IMR-90 (cell line): ENCODE measurements at regions not wholly inside any gene's neighbourhood (a gene's known extent, or its start where the extent isn't known, plus 50 kb on each side); places are given as distances from the start of the nearest gene placed in this dataset.

Source experiments
- ATAC-seq: fragments of 200-7000 bp; cut with Tn5 transposase; 2 replicates; pipeline ENCODE4 v1.9.1; 2020; ENCODE audit warnings: low read depth, mild to moderate bottlenecking, moderate library complexity
- BruUV-seq: library from RNA; stranded (reverse); fragments of 400-500 nt; replicated peaks from 2 replicates; lab custom pipeline; 2021; lab: Mats Ljungman, UMichigan
- CTCF ChIA-PET: fragments of 300-600 bp; formaldehyde crosslinking; extraction: SDS; loops from one replicate; lab custom pipeline; 2021; ENCODE audit warnings: antibody characterized with exemption; lab: Yijun Ruan, JAX
- POLR2A ChIA-PET: fragments of 300-600 bp; sonication (Branson Sonifier 250); formaldehyde crosslinking; loops from one replicate; lab custom pipeline; 2022; ENCODE audit warnings: antibody characterized with exemption; ENCODE audit not compliant: unreplicated experiment; lab: Charles Lee
- DNase-seq: peaks from one replicate; pipeline ENCODE4 v3.0.0; 2013
- H2AFZ ChIP-seq: replicated peaks from 2 replicates; pipeline ENCODE3; 2013; ENCODE audit warnings: low read length, mild to moderate bottlenecking; ENCODE audit not compliant: poor library complexity
- H2AK5ac ChIP-seq: 2 replicates; pipeline ENCODE4 v1.6.1; 2013; ENCODE audit warnings: low read depth, low read length, inconsistent platforms
- H2AK9ac ChIP-seq: replicated peaks from 2 replicates; pipeline ENCODE3; 2013; ENCODE audit warnings: mild to moderate bottlenecking, low read depth, low read length, moderate library complexity; ENCODE audit not compliant: poor library complexity
- H2BK120ac ChIP-seq: 2 replicates; pipeline ENCODE4 v1.6.1; 2013; ENCODE audit warnings: low read depth, low read length, inconsistent platforms
- H2BK15ac ChIP-seq: 3 replicates; pipeline ENCODE4 v1.6.1; 2013; ENCODE audit warnings: low read depth, low read length, inconsistent platforms
- H2BK20ac ChIP-seq: 2 replicates; pipeline ENCODE4 v1.6.1; 2013; ENCODE audit warnings: low read depth, mild to moderate bottlenecking, inconsistent platforms, low read length, moderate library complexity
- H2BK5ac ChIP-seq: 2 replicates; pipeline ENCODE4 v1.6.1; 2013; ENCODE audit warnings: mild to moderate bottlenecking, low read depth, low read length, inconsistent platforms; ENCODE audit not compliant: poor library complexity, severe bottlenecking
- H3K14ac ChIP-seq: replicated peaks from 2 replicates; pipeline ENCODE4 v1.6.1; 2013; ENCODE audit warnings: low read depth, low read length, inconsistent platforms
- H3K18ac ChIP-seq: 2 replicates; pipeline ENCODE4 v1.6.1; 2013; ENCODE audit warnings: low read depth, low read length, control low read depth
- H3K23ac ChIP-seq: 2 replicates; pipeline ENCODE4 v1.6.1; 2013; ENCODE audit warnings: low read depth, low read length, inconsistent platforms
- H3K27ac ChIP-seq: 2 replicates; pipeline ENCODE4 v1.5.1; 2013; ENCODE audit warnings: mild to moderate bottlenecking, control low read depth, low read length; ENCODE audit not compliant: insufficient read depth
- H3K27me3 ChIP-seq: 2 replicates; pipeline ENCODE4 v1.6.1; 2013; ENCODE audit warnings: low read length; ENCODE audit not compliant: control insufficient read depth, insufficient read depth
- H3K36me3 ChIP-seq: 2 replicates; pipeline ENCODE4 v1.6.1; 2013; ENCODE audit warnings: low read length, mixed read lengths; ENCODE audit not compliant: control insufficient read depth, insufficient read depth
- H3K4ac ChIP-seq: 2 replicates; pipeline ENCODE4 v1.6.1; 2013; ENCODE audit warnings: low read depth, low read length, inconsistent platforms
- H3K4me1 ChIP-seq: 2 replicates; pipeline ENCODE4 v1.6.1; 2013; ENCODE audit warnings: low read length, mixed read lengths; ENCODE audit not compliant: control insufficient read depth, insufficient read depth
- H3K4me2 ChIP-seq: 2 replicates; pipeline ENCODE4 v1.6.1; 2013; ENCODE audit warnings: low read depth, mild to moderate bottlenecking, control low read depth, low read length, moderate library complexity
- H3K4me3 ChIP-seq: 2 replicates; pipeline ENCODE4 v1.5.1; 2013; ENCODE audit warnings: low read depth, mild to moderate bottlenecking, control low read depth, low read length, moderate library complexity; ENCODE audit not compliant: insufficient read depth
- H3K56ac ChIP-seq: 2 replicates; pipeline ENCODE4 v1.6.1; 2013; ENCODE audit warnings: low read length, inconsistent platforms; ENCODE audit not compliant: insufficient read depth; ENCODE audit errors: extremely low read depth
- H3K79me1 ChIP-seq, 2 experiments: 2 replicates each; pipeline ENCODE4 v1.6.1; 2013; ENCODE audit warnings: low read length in 2 of 2, inconsistent platforms in 1 of 2, low read depth in 1 of 2
- H3K9ac ChIP-seq: 2 replicates; pipeline ENCODE4 v1.6.1; 2013; ENCODE audit warnings: low read depth, low read length, control low read depth
- H3K9me1 ChIP-seq: 2 replicates; pipeline ENCODE4 v1.6.1; 2013; ENCODE audit warnings: low read length, inconsistent platforms; ENCODE audit not compliant: insufficient read depth
- H3K9me3 ChIP-seq: 2 replicates; pipeline ENCODE4 v1.6.1; 2013; ENCODE audit warnings: low read length; ENCODE audit not compliant: control insufficient read depth, insufficient read depth
- H4K20me1 ChIP-seq: 2 replicates; pipeline ENCODE4 v1.6.1; 2013; ENCODE audit warnings: low read length, inconsistent platforms; ENCODE audit not compliant: insufficient read depth
- H4K5ac ChIP-seq: 2 replicates; pipeline ENCODE4 v1.6.1; 2013; ENCODE audit warnings: mild to moderate bottlenecking, low read depth, low read length, control low read depth
- H4K8ac ChIP-seq, 2 experiments: 2 replicates each; pipeline ENCODE4 v1.6.1; 2013; ENCODE audit warnings: low read depth in 2 of 2, low read length in 2 of 2, control low read depth in 1 of 2, inconsistent platforms in 1 of 2
- H4K91ac ChIP-seq: 2 replicates; pipeline ENCODE4 v1.6.1; 2013; ENCODE audit warnings: low read depth, low read length, inconsistent platforms; ENCODE audit not compliant: insufficient read depth
- MAFK ChIP-seq: IDR thresholded peaks from 2 replicates; pipeline ENCODE4 v1.6.1; 2012; ENCODE audit warnings: low read depth, low read length, improper control_type of control experiment
- RCOR1 ChIP-seq: IDR thresholded peaks from 2 replicates; pipeline ENCODE4 v1.6.1; 2012; ENCODE audit warnings: mild to moderate bottlenecking, low read length, improper control_type of control experiment; ENCODE audit not compliant: insufficient replicate concordance
- WGBS, 2 experiments: methylation state at CpG; one replicate each; pipeline versions ENCODE4 v1.1.5 to v1.1.7; 2013; ENCODE audit warnings: missing lambda C conversion rate in 2 of 2; ENCODE audit not compliant: insufficient read length in 1 of 2; ENCODE audit errors: extremely low coverage in 2 of 2; 5-methylcytosine and 5-hydroxymethylcytosine counted together
- dilution Hi-C: fragments of 300-500 bp; cut with HindIII; formaldehyde crosslinking; loops from one replicate; pipeline ENCODE4 v1.14.3; 2018; ENCODE audit warnings: low sequenced_read_pairs; ENCODE audit not compliant: unreplicated experiment
- in situ Hi-C: fragments of 300-500 bp; cut with MboI; formaldehyde crosslinking; loops from 3 replicates; pipeline ENCODE4 v1.14.3; 2019; ENCODE audit warnings: low sequenced_read_pairs, inconsistent platforms, mixed read lengths
- intact Hi-C: fragments of 100-400 bp; cut with micrococcal nuclease; formaldehyde crosslinking; loops from 2 replicates; pipeline ENCODE4 v1.10.0; 2022

- no peaks in the 10 kb centered on the region for H3K36me3 ChIP-seq
- H2BK20ac ChIP-seq = no peak overlapping the region
- no peak overlapping the region for H2BK120ac ChIP-seq
- no peak overlapping the region for H3K14ac ChIP-seq
- H3K9ac ChIP-seq = no peak overlapping the region
- H3K9me3 ChIP-seq = peaks cover 6% of the 10 kb centered on the region
- ChIA-PET CTCF (no interaction called here), POLR2A (no interaction called here)
- in situ Hi-C loops = no loop called here
- H3K23ac ChIP-seq = no peak overlapping the region
- no peak overlapping the region for H3K56ac ChIP-seq
- BruUV-seq = no TSS peak
- dilution Hi-C loops = no loop called here
- no peaks in the 10 kb centered on the region for H3K9me1 ChIP-seq
- ATAC-seq = no peak
- no peak overlapping the region for H3K27ac ChIP-seq
- no peak for DNase-seq
- H3K4ac ChIP-seq = no peak overlapping the region
- H4K5ac ChIP-seq = no peak overlapping the region
- H4K8ac ChIP-seq = no peak overlapping the region
- no peak overlapping the region for H2BK15ac ChIP-seq
- intact Hi-C loops = no loop called here
- no peak for TF ChIP-seq MAFK
- TF ChIP-seq RCOR1 = no peak
- no peak overlapping the region for H4K91ac ChIP-seq
- H2AFZ ChIP-seq = no peak overlapping the region
- H3K79me1 ChIP-seq = no peaks in the 10 kb centered on the region
- no CpG with 5 or more reads among the region's 5 CpGs for WGBS, 2 experiments
- no peak overlapping the region for H3K4me2 ChIP-seq
- no peaks in the 10 kb centered on the region for H4K20me1 ChIP-seq
- H3K4me3 ChIP-seq = no peak overlapping the region
- H2AK9ac ChIP-seq = no peak overlapping the region
- no peaks in the 10 kb centered on the region for H3K4me1 ChIP-seq
- H2AK5ac ChIP-seq = no peak overlapping the region
- no peak overlapping the region for H3K18ac ChIP-seq
- no peaks in the 10 kb centered on the region for H3K27me3 ChIP-seq
- no peak overlapping the region for H2BK5ac ChIP-seq
These were observed 469.4 kb upstream of the SMIM21 start for GRCh38 chr18:75896865-75897264.
